NCI-H146 treated with DMSO at 0.1 percent for 48 hours (cell line): ENCODE measurements at regions not wholly inside any gene's neighbourhood (a gene's known extent, or its start where the extent isn't known, plus 50 kb on each side); places are given as distances from the start of the nearest gene placed in this dataset.

Source experiments
- DNase-seq: peaks from one replicate; lab custom pipeline; 2025; ENCODE audit not compliant: unreplicated experiment; lab: John Stamatoyannopoulos, UW

GRCh38 chr14:49999146-49999761 is 106.4 kb downstream of the ARF6 start:
- no peak for DNase-seq

DNA sequence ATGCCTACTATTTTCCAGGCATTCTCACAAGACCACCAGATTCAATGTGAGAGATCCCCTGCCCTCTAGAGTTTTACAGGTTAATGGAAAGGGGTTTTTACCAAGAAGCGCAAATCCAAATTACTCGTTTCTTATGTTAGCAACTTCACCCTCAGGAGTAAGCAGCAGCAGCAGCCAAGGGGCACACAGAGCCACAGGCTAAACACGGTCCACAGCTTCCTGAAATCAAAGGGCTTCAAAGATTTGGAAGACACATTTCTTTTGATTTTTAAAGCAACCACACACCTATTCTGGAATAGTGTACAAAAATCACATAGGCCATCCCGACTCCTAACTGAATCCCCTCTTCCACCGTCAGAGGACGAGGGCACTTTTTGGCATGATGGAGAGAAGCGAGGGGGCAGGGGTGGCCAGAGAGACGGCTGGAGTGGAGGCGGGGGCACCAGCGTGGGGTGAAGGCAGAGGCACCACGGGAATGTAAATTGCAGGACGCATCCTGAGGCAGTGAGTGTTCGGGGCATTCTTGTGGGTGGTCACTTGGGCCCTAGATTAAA is 107.0 kb downstream of the ARF6 start:
- no peak for DNase-seq

- no peak for DNase-seq
Observed at GRCh38 chr14:50000380-50001150, 107.7 kb downstream of the ARF6 start.

GRCh38 chr14:50001151-50001998 is 108.5 kb downstream of the ARF6 start:
- peak; percentile 52 for DNase-seq

GRCh38 chr14:50001999-50002925 is 109.4 kb downstream of the ARF6 start:
- no peak for DNase-seq

DNA sequence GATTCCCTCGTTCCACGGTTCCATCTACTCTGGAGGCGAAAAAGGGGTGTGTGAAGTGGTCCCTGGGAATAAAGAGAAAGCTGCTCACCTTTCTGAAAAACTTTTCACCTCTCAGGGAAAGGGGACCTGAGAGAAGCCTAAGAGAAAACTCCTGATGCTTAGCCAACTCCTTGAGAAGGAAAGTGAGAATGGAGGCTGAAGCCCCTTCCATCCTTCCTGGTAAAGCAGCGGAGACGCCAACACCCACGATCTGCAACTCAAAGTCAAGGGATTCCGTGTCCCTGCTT is 110.0 kb downstream of the ARF6 start:
- DNase-seq = no peak

DNA sequence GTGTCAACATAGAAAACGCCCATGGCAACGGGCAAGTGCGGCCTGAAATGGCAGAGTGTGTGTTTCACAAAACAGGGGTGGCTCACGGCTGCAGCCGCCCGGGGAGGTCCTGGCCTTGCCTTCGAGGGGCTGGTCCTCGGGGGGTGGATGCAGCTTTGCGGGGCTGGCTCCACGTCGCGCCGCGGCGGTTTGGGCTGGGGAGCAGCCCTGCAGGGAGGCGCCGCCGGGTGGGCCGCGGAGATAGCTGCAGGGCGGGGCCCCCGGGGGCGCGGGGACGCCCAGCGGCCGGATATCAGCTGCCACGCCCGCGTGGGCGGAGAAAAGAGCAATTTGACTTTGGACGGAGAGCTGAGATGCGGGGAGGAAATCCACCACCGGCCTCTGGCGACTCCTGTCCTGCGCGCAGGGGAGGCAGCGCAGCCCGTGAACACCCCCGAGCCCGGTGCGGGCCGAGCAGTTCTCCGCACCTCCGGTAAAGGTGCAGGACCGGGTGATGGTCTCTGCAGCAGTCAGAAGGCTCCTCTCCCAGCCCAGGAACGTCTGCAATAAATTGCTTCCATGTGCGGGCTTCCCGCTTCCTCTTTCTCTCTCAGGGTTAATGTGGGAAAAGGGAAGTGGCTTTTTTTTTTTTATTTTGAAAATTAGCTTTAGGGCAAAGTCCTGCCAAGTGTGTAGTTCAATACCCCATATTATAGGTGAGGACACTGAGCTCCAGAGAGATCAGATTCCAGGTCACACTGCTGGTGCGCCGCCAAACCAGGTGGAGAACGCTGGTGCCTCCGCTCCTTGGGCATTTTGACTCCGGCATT is 110.5 kb downstream of the ARF6 start:
- DNase-seq = peak; percentile 46

DNA sequence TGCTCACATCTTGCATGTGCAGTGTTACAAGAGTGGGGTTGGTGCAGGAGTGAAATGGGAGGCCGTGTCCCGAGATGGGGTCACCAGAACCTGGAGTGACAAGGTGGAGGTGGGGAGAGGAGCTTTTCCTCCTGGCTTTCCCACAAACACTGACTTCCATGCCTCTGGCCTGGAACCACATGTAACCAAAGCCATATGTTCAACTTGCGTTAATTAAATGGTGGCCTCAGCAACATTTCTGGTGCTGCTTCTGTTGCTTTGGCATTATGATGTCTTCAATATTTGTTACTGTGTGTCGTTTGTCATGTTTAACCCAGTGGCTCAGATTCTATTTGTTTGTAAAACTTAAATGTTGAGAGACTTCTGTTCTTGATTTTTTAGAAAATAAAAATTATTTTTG is 110.2 kb downstream of the VCPKMT start:
- DNase-seq = no peak

DNA sequence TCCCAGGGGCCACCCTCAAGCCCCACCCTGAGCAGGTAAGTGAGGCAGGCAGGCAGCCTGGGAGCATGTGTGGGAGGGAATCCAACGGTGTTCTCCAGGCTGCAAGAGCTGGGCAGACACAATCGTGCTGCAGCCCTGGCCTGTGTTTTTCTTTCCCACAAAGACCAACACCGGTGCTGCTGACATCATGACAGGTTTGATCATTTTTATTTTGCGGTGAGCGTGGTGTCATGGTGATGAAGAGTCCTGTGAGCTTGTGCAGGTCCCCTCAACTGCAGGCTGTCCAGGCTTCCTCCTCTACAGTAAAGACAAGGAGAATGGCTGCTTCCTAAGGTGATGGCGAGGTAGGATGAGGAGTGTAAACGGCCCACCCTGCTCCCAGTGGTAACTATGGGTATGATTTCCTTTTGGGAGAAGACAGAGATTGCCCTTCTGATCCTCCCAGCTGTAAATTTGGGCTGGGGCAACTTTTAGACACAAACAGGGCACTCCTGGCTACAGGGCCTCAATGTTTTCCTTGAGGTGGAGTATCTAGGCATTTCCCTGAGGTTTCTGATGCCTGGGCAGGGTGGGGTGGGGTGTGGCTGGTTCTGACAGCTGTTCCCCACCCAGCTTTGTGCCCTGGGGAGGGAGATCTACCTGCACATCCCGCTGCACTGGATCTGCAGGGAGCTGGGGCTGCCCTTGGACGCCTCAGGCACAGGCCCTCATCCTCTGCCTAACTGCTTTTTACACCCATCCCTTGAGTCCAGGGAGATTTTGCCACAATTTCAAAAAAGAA is 109.1 kb downstream of the VCPKMT start:
- DNase-seq = no peak

GRCh38 chr14:50008562-50008961 is 107.8 kb downstream of the VCPKMT start:
- no peak for DNase-seq

- no peak for DNase-seq
Observed at GRCh38 chr14:50008974-50009373, 107.4 kb downstream of the VCPKMT start.

GRCh38 chr14:50010752-50011151 is 105.6 kb downstream of the VCPKMT start:
- DNase-seq = no peak

DNA sequence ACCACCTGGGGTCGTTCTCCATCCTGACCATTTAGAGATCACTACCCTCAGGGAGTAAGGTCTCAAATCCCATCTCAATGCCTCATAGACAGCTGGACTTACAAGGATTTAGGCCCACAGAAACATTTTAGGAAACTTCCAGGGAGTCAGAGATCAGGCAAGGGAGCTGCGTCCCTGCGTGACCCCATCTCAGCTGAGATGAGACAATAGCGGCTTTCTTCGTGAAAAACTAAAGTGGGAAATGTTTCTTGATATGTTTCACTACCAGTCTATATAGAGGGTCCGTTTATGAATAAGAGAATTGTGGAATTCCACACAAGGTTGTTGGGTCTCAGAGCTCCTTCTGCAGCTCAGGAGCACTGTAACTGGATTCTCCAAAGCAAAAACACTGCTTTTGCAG is 105.1 kb downstream of the VCPKMT start:
- no peak for DNase-seq

DNA sequence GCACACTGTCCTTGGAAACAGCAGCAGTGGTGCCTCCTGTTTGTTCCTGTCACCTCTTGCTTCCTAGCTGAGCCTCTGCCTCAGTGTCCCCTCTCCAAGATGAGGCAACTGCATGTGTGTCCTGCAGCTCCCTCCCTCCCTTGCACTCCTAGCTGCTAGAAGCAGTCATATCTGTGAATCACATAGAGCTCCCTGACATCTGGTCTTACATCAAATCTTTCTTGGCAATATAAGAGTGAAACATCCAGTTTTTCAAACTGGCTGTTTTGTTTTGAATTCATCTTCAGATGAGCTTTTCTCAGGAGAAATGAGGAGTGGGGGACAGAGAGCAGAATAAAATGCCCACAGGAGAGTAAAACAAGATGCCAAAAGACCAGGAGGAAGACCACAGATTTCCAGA is 103.7 kb downstream of the VCPKMT start:
- no peak for DNase-seq

- no peak for DNase-seq
Observed at GRCh38 chr14:50013198-50013918, 103.0 kb downstream of the VCPKMT start.

GRCh38 chr14:50013934-50014333 is 102.4 kb downstream of the VCPKMT start:
- no peak for DNase-seq

- no peak for DNase-seq
Observed at GRCh38 chr14:50014809-50015430, 101.5 kb downstream of the VCPKMT start.

DNA sequence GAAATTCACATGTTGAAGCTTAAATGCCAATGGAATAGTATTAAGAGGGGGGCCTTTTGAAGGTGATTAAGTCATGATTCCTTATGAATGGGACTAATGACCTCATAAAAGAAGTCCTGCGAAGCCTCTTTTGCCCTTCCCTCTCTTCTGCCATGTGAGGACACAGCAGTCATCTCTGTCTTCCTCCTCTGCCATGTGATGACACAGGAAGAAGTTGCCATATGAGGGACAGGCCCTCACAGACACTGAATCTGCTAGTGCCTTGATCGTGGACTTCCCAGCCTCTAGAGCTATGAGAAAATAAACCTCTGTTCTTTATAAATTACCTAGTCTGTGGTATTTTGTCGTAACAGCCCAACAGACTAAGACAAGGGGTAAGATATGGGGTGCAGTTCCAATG is 100.7 kb downstream of the VCPKMT start:
- no peak for DNase-seq
